ENCODE measurements at regions not wholly inside any gene's neighbourhood (a gene's known extent, or its start where the extent isn't known, plus 50 kb on each side); places are given as distances from the start of the nearest gene placed in this dataset.

- TF ChIP-seq CTCF (conservative IDR thresholded peaks at IDR 0.05) = no peak
These were observed 267.0 kb upstream of the UMPS start for GRCh38 chr3:124463234-124463633.

GRCh38 chr3:124467980-124468902 is 262.0 kb upstream of the UMPS start:
- TF ChIP-seq CTCF (conservative IDR thresholded peaks at IDR 0.05) = peak; percentile 98
- peak overlapping the region; percentile 24; the same call in 1 of the 2 replicates for H3K27ac ChIP-seq

More at GRCh38 chr3:124463234-124463633, 267.0 kb upstream of the UMPS start:
- no peak overlapping the region for H3K27ac ChIP-seq

- no peak overlapping the region; the same call in 1 of the 2 replicates for H3K27ac ChIP-seq
- no peak for TF ChIP-seq CTCF (conservative IDR thresholded peaks at IDR 0.05)
These were observed 260.7 kb upstream of the UMPS start for GRCh38 chr3:124469555-124469954.

GRCh38 chr3:124478830-124479229 is 251.4 kb upstream of the UMPS start:
- no peak for TF ChIP-seq CTCF (conservative IDR thresholded peaks at IDR 0.05)
- H3K27ac ChIP-seq = no peak overlapping the region

- no peak overlapping the region for H3K27ac ChIP-seq
- no peak for TF ChIP-seq CTCF (conservative IDR thresholded peaks at IDR 0.05)
These were observed 246.3 kb upstream of the UMPS start for GRCh38 chr3:124483915-124484470.

GRCh38 chr3:124486324-124486723 is 243.9 kb upstream of the UMPS start:
- TF ChIP-seq CTCF (conservative IDR thresholded peaks at IDR 0.05) = 0 out of 2 replicates have a peak, but pooled peaks have one; percentile 11
- H3K27ac ChIP-seq = no peak overlapping the region

- H3K27ac ChIP-seq = no peak overlapping the region
- no peak for TF ChIP-seq CTCF (conservative IDR thresholded peaks at IDR 0.05)
These were observed 240.7 kb upstream of the UMPS start for GRCh38 chr3:124489506-124489905.
